ENCODE measurements at regions not wholly inside any gene's neighbourhood (a gene's known extent, or its start where the extent isn't known, plus 50 kb on each side); places are given as distances from the start of the nearest gene placed in this dataset.

GRCh38 chr11:82365351-82365750 is 368.3 kb downstream of the FAM181B start:
- Mint-ChIP-seq H3K27me3 (no peaks in the 10 kb centered on the region), H3K4me1 (ENCODE audit: low read depth) (no peaks in the 10 kb centered on the region), H3K27ac (no peak overlapping the region), H3K9me3 (no peaks in the 10 kb centered on the region), H3K36me3 (ENCODE audit: low read depth) (no peaks in the 10 kb centered on the region), H3K4me3 (no peak overlapping the region)
- intact Hi-C loops (cut with micrococcal nuclease) = no loop called here
- TF ChIP-seq CTCF (IDR thresholded peaks at IDR 0.05) = no peak
- ChIA-PET CTCF (no interaction called here), POLR2A (no interaction called here)
- DNase-seq (no peak), ATAC-seq (no peak)

- no peaks in the 10 kb centered on the region for H3K27me3 Mint-ChIP-seq
- H3K27ac Mint-ChIP-seq = no peak overlapping the region
- no peaks in the 10 kb centered on the region for H3K36me3 Mint-ChIP-seq (ENCODE audit: low read depth)
- H3K4me1 Mint-ChIP-seq (ENCODE audit: low read depth) = no peaks in the 10 kb centered on the region
- H3K9me3 Mint-ChIP-seq = peaks cover 3% of the 10 kb centered on the region
- ChIA-PET CTCF (no interaction called here), POLR2A (no interaction called here)
- no peak for TF ChIP-seq CTCF (IDR thresholded peaks at IDR 0.05)
- H3K4me3 Mint-ChIP-seq = no peak overlapping the region
- DNase-seq = no peak
- no peak for ATAC-seq
- intact Hi-C loops (cut with micrococcal nuclease) = no loop called here
These were observed 377.3 kb downstream of the FAM181B start for GRCh38 chr11:82356316-82356715.

GRCh38 chr11:82355313-82355823 is 378.3 kb downstream of the FAM181B start:
- Mint-ChIP-seq H3K9me3 (peaks cover 3% of the 10 kb centered on the region), H3K27ac (no peak overlapping the region), H3K4me3 (no peak overlapping the region), H3K4me1 (ENCODE audit: low read depth) (no peaks in the 10 kb centered on the region), H3K36me3 (ENCODE audit: low read depth) (no peaks in the 10 kb centered on the region), H3K27me3 (no peaks in the 10 kb centered on the region)
- ATAC-seq (no peak), DNase-seq (no peak)
- ChIA-PET POLR2A (no interaction called here), CTCF (no interaction called here)
- no peak for TF ChIP-seq CTCF (IDR thresholded peaks at IDR 0.05)
- intact Hi-C loops (cut with micrococcal nuclease) = no loop called here

GRCh38 chr11:82326853-82327252 is 406.8 kb downstream of the FAM181B start:
- H3K9me3 Mint-ChIP-seq = no peaks in the 10 kb centered on the region
- no peaks in the 10 kb centered on the region for H3K27me3 Mint-ChIP-seq
- TF ChIP-seq CTCF (IDR thresholded peaks at IDR 0.05) = no peak
- no peak overlapping the region for H3K27ac Mint-ChIP-seq
- intact Hi-C loops (cut with micrococcal nuclease) = no loop called here
- CTCF ChIA-PET = no interaction called here
- POLR2A ChIA-PET = interaction anchor here (0.6 kb wide), 1 partner anchor 14 kb away, joined by 3 read pairs; no protein-coding TSS in a partner anchor
- H3K4me1 Mint-ChIP-seq (ENCODE audit: low read depth) = no peaks in the 10 kb centered on the region
- no peaks in the 10 kb centered on the region for H3K36me3 Mint-ChIP-seq (ENCODE audit: low read depth)
- no peak for DNase-seq
- no peak for ATAC-seq
- no peak overlapping the region for H3K4me3 Mint-ChIP-seq

- H3K4me1 Mint-ChIP-seq (ENCODE audit: low read depth) = no peaks in the 10 kb centered on the region
- no peaks in the 10 kb centered on the region for H3K27me3 Mint-ChIP-seq
- peaks cover 2% of the 10 kb centered on the region for H3K9me3 Mint-ChIP-seq
- H3K4me3 Mint-ChIP-seq = no peak overlapping the region
- H3K36me3 Mint-ChIP-seq (ENCODE audit: low read depth) = no peaks in the 10 kb centered on the region
- ChIA-PET CTCF (no interaction called here), POLR2A (interaction anchor here (0.5 kb wide), 1 partner anchor 30 kb away, joined by 3 read pairs; no protein-coding TSS in a partner anchor)
- TF ChIP-seq CTCF (IDR thresholded peaks at IDR 0.05) = no peak
- DNase-seq = no peak
- no peak overlapping the region for H3K27ac Mint-ChIP-seq
- ATAC-seq = no peak
- intact Hi-C loops (cut with micrococcal nuclease) = no loop called here
These were observed 412.5 kb downstream of the FAM181B start for GRCh38 chr11:82321206-82321605.
